Body of pancreas (tissue), 4 donors: ENCODE measurements at regions not wholly inside any gene's neighbourhood (a gene's known extent, or its start where the extent isn't known, plus 50 kb on each side); places are given as distances from the start of the nearest gene placed in this dataset.

Experiments used
- POLR2A ChIP-seq, 3 donors: fragments of 450-650 bp; IDR thresholded peaks; one replicate each; pipeline ENCODE4 v1.6.1; 2016; ENCODE audit warnings: antibody characterized with exemption in 3 of 3, mild to moderate bottlenecking in 2 of 3
- TF ChIP-seq, protein P1 (sequence below), 7 experiments: fragments of 450-650 bp in 4 of 7; fragments of 200-600 bp in 3 of 7; sonication (generic) in 3 of 7; IDR thresholded peaks; one replicate each; pipeline ENCODE4 v1.5.1; 2016 to 2019; ENCODE audit warnings: antibody characterized with exemption in 7 of 7

GRCh38 chr3:28036599-28037575 is 204.5 kb upstream of the CMC1 start:
- TF ChIP-seq, protein P1, sequence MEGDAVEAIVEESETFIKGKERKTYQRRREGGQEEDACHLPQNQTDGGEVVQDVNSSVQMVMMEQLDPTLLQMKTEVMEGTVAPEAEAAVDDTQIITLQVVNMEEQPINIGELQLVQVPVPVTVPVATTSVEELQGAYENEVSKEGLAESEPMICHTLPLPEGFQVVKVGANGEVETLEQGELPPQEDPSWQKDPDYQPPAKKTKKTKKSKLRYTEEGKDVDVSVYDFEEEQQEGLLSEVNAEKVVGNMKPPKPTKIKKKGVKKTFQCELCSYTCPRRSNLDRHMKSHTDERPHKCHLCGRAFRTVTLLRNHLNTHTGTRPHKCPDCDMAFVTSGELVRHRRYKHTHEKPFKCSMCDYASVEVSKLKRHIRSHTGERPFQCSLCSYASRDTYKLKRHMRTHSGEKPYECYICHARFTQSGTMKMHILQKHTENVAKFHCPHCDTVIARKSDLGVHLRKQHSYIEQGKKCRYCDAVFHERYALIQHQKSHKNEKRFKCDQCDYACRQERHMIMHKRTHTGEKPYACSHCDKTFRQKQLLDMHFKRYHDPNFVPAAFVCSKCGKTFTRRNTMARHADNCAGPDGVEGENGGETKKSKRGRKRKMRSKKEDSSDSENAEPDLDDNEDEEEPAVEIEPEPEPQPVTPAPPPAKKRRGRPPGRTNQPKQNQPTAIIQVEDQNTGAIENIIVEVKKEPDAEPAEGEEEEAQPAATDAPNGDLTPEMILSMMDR (IDR thresholded peaks at IDR 0.05), result no peak
- no peak for TF ChIP-seq POLR2A (IDR thresholded peaks at IDR 0.05)
